ENCODE measurements at regions not wholly inside any gene's neighbourhood (a gene's known extent, or its start where the extent isn't known, plus 50 kb on each side); places are given as distances from the start of the nearest gene placed in this dataset.

DNA sequence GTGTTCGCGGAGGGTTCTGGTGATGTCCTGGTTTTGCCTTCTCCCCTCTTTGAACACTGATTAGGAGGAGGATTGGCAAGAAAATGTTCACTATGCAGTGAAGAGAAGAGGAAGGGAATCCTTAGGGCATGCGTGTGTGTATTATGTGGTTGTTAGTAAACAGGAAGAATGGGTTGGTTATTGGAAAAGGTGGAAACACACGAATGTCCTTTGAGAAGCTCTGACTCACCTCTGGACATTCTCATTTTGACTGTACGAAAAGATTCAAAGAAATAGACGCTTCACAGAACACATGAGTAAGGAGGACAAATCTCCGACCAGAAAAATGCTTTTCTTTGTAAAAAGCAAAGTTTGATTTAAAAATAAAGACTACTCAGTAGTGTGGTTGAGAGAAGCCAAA, 188.8 kb upstream of the PRICKLE2 start:
- Histone ChIP-seq H3K27me3 (ENCODE audit: control insufficient read depth, insufficient read depth, low read length) (no peaks in the 10 kb centered on the region), H3K4me3 (ENCODE audit: low read length) (no peak overlapping the region), H3K9me3 (replicated peaks; ENCODE audit: control insufficient read depth, low read depth, low read length) (no peaks in the 10 kb centered on the region), H3K27ac (ENCODE audit: low read length) (no peak overlapping the region), H3K4me1 (ENCODE audit: control insufficient read depth, insufficient read depth, low read length) (no peaks in the 10 kb centered on the region), H3K36me3 (ENCODE audit: control insufficient read depth, insufficient read depth, low read length) (no peaks in the 10 kb centered on the region)
- no peak for DNase-seq
- WGBS (ENCODE audit: insufficient coverage): 100% methylated on average over 6 of the region's 7 CpGs

DNA sequence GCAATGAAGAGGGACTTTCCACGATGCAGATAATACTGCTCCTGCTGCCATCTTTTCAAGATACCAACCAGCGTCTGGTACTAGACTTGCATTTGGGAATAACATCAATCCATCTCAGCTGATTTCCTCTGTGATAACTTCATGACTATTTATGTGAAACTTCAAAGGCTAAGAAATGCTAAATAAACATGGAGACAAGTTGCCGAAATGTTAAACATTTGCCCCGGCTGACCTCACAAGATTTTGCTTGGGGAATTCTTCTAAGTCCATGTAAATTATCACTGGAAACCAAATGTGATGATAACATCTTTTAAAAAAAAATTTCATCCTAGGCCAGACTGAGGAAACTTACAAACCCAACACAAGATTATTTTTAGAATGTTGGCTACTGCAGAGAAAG, 185.8 kb upstream of the PRICKLE2 start:
- Histone ChIP-seq H3K36me3 (ENCODE audit: control insufficient read depth, insufficient read depth, low read length) (no peaks in the 10 kb centered on the region), H3K27me3 (ENCODE audit: control insufficient read depth, insufficient read depth, low read length) (no peaks in the 10 kb centered on the region), H3K27ac (ENCODE audit: low read length) (no peak overlapping the region), H3K9me3 (replicated peaks; ENCODE audit: control insufficient read depth, low read depth, low read length) (no peaks in the 10 kb centered on the region), H3K4me1 (ENCODE audit: control insufficient read depth, insufficient read depth, low read length) (no peaks in the 10 kb centered on the region), H3K4me3 (ENCODE audit: low read length) (no peak overlapping the region)
- DNase-seq: no peak
- no CpG with 5 or more reads among the region's 4 CpGs for WGBS (ENCODE audit: insufficient coverage)

DNA sequence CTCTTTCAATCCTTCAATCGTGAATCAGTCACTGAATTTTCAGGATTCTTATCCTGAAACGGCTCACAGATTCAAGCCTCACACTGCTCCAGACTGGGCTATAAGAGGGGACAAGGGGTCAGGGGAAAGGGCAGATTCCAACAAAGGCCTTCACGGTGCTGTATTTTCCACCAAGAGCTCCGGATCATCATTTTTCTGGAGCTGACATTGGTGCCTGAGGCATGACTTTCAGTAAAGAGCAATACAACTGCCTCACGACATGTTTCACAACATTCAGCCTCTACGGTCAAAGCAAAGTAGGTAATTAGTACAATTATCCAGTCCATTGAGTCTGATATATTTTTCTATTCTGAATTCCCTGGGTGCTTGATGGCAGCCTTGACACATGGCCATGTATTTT, 185.0 kb upstream of the PRICKLE2 start:
- Histone ChIP-seq H3K9me3 (replicated peaks; ENCODE audit: control insufficient read depth, low read depth, low read length) (no peaks in the 10 kb centered on the region), H3K4me3 (ENCODE audit: low read length) (no peak overlapping the region), H3K4me1 (ENCODE audit: control insufficient read depth, insufficient read depth, low read length) (no peaks in the 10 kb centered on the region), H3K27me3 (ENCODE audit: control insufficient read depth, insufficient read depth, low read length) (no peaks in the 10 kb centered on the region), H3K36me3 (ENCODE audit: control insufficient read depth, insufficient read depth, low read length) (no peaks in the 10 kb centered on the region), H3K27ac (ENCODE audit: low read length) (no peak overlapping the region)
- WGBS (ENCODE audit: insufficient coverage): 83% methylated on average over 2 of the region's 6 CpGs
- no peak for DNase-seq

DNA sequence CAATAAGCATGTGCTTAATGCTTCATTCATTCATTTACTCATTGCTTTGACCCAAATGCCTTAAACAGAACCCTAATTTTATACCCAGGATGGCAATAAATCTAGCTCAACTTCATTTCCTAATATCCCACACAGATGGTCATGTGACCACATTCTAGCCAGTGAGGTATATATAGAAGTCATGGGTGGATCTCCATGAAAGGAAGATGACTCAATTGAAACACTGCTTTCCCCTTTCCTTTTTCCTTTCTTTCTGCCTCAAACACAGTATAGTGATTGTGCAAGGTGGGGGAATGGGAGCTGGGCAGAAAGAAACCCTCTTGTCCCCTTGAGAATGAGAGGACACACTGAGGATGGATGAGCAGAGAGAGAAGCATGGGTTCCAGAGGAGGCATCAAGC, 183.5 kb upstream of the PRICKLE2 start:
- Histone ChIP-seq H3K27ac (ENCODE audit: low read length) (no peak overlapping the region), H3K9me3 (replicated peaks; ENCODE audit: control insufficient read depth, low read depth, low read length) (no peaks in the 10 kb centered on the region), H3K4me3 (ENCODE audit: low read length) (no peak overlapping the region), H3K27me3 (ENCODE audit: control insufficient read depth, insufficient read depth, low read length) (no peaks in the 10 kb centered on the region), H3K36me3 (ENCODE audit: control insufficient read depth, insufficient read depth, low read length) (no peaks in the 10 kb centered on the region), H3K4me1 (ENCODE audit: control insufficient read depth, insufficient read depth, low read length) (no peaks in the 10 kb centered on the region)
- no peak for DNase-seq

DNA sequence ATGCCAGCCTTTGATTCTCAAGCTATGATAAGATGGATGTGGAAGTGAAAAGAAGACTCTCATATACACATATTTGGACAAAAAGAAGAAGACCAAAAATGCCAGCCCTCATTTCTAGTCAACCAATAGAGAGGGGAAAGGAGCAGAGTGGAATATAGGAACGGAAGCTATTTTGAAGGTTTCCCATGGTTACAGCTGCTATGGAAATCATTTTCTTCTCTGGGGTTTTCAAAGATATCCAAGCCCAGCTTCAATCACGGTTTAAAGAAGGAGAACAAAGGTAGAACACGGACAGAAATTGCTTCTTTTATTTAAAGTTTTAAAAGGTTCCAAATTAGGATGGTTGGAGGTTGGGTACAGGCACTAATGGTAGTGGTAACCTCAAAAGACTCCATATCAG, 181.0 kb upstream of the PRICKLE2 start:
- Histone ChIP-seq H3K27me3 (ENCODE audit: control insufficient read depth, insufficient read depth, low read length) (no peaks in the 10 kb centered on the region), H3K4me1 (ENCODE audit: control insufficient read depth, insufficient read depth, low read length) (no peaks in the 10 kb centered on the region), H3K27ac (ENCODE audit: low read length) (no peak overlapping the region), H3K36me3 (ENCODE audit: control insufficient read depth, insufficient read depth, low read length) (no peaks in the 10 kb centered on the region), H3K9me3 (replicated peaks; ENCODE audit: control insufficient read depth, low read depth, low read length) (no peaks in the 10 kb centered on the region), H3K4me3 (ENCODE audit: low read length) (no peak overlapping the region)
- WGBS (ENCODE audit: insufficient coverage): 17% methylated on average over 1 of the region's 3 CpGs
- peak; percentile 44 for DNase-seq

- no peak overlapping the region for H3K4me3 ChIP-seq (ENCODE audit: low read length)
- WGBS (ENCODE audit: insufficient coverage): no CpG with 5 or more reads among the region's 1 CpG
- H3K4me1 ChIP-seq (ENCODE audit: control insufficient read depth, insufficient read depth, low read length): no peaks in the 10 kb centered on the region
- H3K27me3 ChIP-seq (ENCODE audit: control insufficient read depth, insufficient read depth, low read length): no peaks in the 10 kb centered on the region
- DNase-seq: peak; percentile 81
- no peaks in the 10 kb centered on the region for H3K36me3 ChIP-seq (ENCODE audit: control insufficient read depth, insufficient read depth, low read length)
- H3K9me3 ChIP-seq (replicated peaks; ENCODE audit: control insufficient read depth, low read depth, low read length): no peaks in the 10 kb centered on the region
- no peak overlapping the region for H3K27ac ChIP-seq (ENCODE audit: low read length)
These were observed 180.1 kb upstream of the PRICKLE2 start for GRCh38 chr3:64405211-64405835.

DNA sequence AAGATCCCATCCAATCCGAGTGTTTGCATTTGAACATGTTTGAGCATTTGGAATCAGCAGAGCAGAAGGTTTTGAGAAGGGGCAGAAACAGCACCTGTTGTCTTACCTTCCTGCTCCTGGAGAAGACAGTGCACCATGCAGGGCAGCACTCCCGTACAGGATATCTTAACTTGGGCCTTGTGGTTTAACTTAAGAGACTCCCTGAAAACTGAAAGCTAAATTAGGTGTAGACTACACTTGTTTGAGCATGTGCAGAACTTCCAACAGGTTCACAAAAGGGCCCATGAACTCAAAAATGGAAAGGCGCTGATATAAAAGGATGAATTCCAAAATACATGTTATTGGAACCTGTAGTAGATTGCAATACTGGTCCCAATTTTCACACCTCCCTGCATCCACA, 175.4 kb upstream of the PRICKLE2 start:
- Histone ChIP-seq H3K4me3 (ENCODE audit: low read length) (no peak overlapping the region), H3K36me3 (ENCODE audit: control insufficient read depth, insufficient read depth, low read length) (no peaks in the 10 kb centered on the region), H3K27me3 (ENCODE audit: control insufficient read depth, insufficient read depth, low read length) (no peaks in the 10 kb centered on the region), H3K4me1 (ENCODE audit: control insufficient read depth, insufficient read depth, low read length) (peaks cover 7% of the 10 kb centered on the region), H3K9me3 (replicated peaks; ENCODE audit: control insufficient read depth, low read depth, low read length) (no peaks in the 10 kb centered on the region), H3K27ac (ENCODE audit: low read length) (no peak overlapping the region)
- no peak for DNase-seq
- 86% methylated on average over 2 of the region's 3 CpGs for WGBS (ENCODE audit: insufficient coverage)

GRCh38 chr3:64399205-64399800, 174.0 kb upstream of the PRICKLE2 start:
- no peak overlapping the region for H3K27ac ChIP-seq (ENCODE audit: low read length)
- H3K4me3 ChIP-seq (ENCODE audit: low read length): no peak overlapping the region
- H3K27me3 ChIP-seq (ENCODE audit: control insufficient read depth, insufficient read depth, low read length): no peaks in the 10 kb centered on the region
- H3K9me3 ChIP-seq (replicated peaks; ENCODE audit: control insufficient read depth, low read depth, low read length): no peaks in the 10 kb centered on the region
- peaks cover 7% of the 10 kb centered on the region for H3K4me1 ChIP-seq (ENCODE audit: control insufficient read depth, insufficient read depth, low read length)
- no peaks in the 10 kb centered on the region for H3K36me3 ChIP-seq (ENCODE audit: control insufficient read depth, insufficient read depth, low read length)
- peak; percentile 81 for DNase-seq

DNA sequence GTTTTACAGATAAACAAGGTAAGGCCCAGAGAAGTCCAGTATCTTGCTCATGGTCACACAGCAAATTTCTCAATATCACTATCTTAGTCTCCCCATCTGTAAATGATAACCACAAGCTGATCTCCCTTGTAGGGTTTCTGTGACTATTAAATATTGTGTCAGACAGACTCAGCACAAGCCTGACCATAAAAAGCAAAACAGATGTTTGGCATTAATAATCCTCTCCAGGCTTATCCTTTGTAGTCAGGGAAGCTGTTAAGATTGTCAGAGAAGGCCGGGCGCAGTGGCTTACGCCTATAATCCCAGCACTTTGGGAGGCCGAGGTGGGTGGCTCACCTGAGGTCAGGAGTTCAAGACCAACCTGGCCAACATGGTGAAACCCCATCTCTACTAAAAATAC, 173.2 kb upstream of the PRICKLE2 start:
- Histone ChIP-seq H3K27me3 (ENCODE audit: control insufficient read depth, insufficient read depth, low read length) (no peaks in the 10 kb centered on the region), H3K4me1 (ENCODE audit: control insufficient read depth, insufficient read depth, low read length) (peaks cover 7% of the 10 kb centered on the region), H3K9me3 (replicated peaks; ENCODE audit: control insufficient read depth, low read depth, low read length) (no peaks in the 10 kb centered on the region), H3K4me3 (ENCODE audit: low read length) (no peak overlapping the region), H3K27ac (ENCODE audit: low read length) (no peak overlapping the region), H3K36me3 (ENCODE audit: control insufficient read depth, insufficient read depth, low read length) (no peaks in the 10 kb centered on the region)
- DNase-seq: peak; percentile 85
- WGBS (ENCODE audit: insufficient coverage): 60% methylated on average over 1 of the region's 4 CpGs

DNA sequence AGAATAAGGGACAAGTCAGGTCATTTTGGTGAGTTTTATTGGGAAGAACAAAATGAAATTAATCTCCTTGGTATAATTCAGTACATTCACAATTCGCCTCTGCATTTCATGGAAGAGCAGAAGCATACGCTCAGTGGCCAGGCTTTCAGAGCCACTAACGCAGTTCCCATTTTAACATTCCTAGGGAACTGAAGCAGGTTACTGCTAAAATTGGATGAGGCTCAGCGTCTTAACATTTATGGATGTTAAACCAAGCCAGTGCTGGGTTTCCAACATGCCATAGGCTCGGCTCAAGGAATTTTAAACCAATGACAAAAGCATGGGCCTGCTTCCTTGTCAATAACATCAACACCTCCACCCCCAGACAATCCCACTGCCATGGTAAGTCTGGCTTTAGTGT, 172.7 kb upstream of the PRICKLE2 start:
- peaks cover 7% of the 10 kb centered on the region for H3K4me1 ChIP-seq (ENCODE audit: control insufficient read depth, insufficient read depth, low read length)
- no CpG with 5 or more reads among the region's 5 CpGs for WGBS (ENCODE audit: insufficient coverage)

DNA sequence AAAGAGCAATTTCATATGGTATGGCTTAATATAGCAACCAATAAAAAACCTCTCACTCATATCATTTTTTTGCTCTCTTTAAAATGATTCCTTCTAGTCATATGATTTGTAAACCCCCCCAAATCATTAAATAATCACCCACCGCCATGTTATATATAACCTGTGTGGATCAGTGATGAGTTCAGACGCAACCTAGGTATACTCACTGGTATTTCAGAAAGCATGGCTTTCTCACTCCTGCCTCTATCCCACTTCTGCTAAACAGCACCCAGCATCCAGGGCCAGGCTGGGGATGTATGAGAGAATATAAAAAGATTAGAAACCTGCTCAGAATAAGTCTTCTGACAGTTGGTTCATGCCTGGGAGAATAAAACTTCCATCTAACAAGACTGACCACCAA, 172.3 kb upstream of the PRICKLE2 start:
- Histone ChIP-seq H3K9me3 (replicated peaks; ENCODE audit: control insufficient read depth, low read depth, low read length) (no peaks in the 10 kb centered on the region), H3K4me1 (ENCODE audit: control insufficient read depth, insufficient read depth, low read length) (peaks cover 7% of the 10 kb centered on the region), H3K27me3 (ENCODE audit: control insufficient read depth, insufficient read depth, low read length) (no peaks in the 10 kb centered on the region), H3K36me3 (ENCODE audit: control insufficient read depth, insufficient read depth, low read length) (no peaks in the 10 kb centered on the region), H3K4me3 (ENCODE audit: low read length) (no peak overlapping the region), H3K27ac (ENCODE audit: low read length) (peak overlapping the region; percentile 49)
- DNase-seq: no peak
- no CpG with 5 or more reads among the region's 2 CpGs for WGBS (ENCODE audit: insufficient coverage)

More for the DNA sequence above, 172.7 kb upstream of the PRICKLE2 start:
- Histone ChIP-seq H3K4me3 (ENCODE audit: low read length) (no peak overlapping the region), H3K27ac (ENCODE audit: low read length) (peak overlapping the region; percentile 49), H3K9me3 (replicated peaks; ENCODE audit: control insufficient read depth, low read depth, low read length) (no peaks in the 10 kb centered on the region), H3K27me3 (ENCODE audit: control insufficient read depth, insufficient read depth, low read length) (no peaks in the 10 kb centered on the region), H3K36me3 (ENCODE audit: control insufficient read depth, insufficient read depth, low read length) (no peaks in the 10 kb centered on the region)
- DNase-seq: peak; percentile 64
